ENCODE measurements at regions not wholly inside any gene's neighbourhood (a gene's known extent, or its start where the extent isn't known, plus 50 kb on each side); places are given as distances from the start of the nearest gene placed in this dataset.

GRCh38 chr13:110063490-110064421, 243.2 kb downstream of the COL4A1 start:
- TF ChIP-seq CTCF (IDR thresholded peaks at IDR 0.05) = no peak
- no peak overlapping the region for H3K4me3 Mint-ChIP-seq (ENCODE audit: unreplicated experiment)
- no peaks in the 10 kb centered on the region for H3K36me3 Mint-ChIP-seq (ENCODE audit: low read depth)
- H3K27me3 Mint-ChIP-seq (ENCODE audit: low read depth) = no peaks in the 10 kb centered on the region
- H3K4me1 Mint-ChIP-seq (ENCODE audit: low read depth) = no peaks in the 10 kb centered on the region
- no peak overlapping the region for H3K27ac Mint-ChIP-seq (ENCODE audit: unreplicated experiment)
- no peaks in the 10 kb centered on the region for H3K9me3 Mint-ChIP-seq (ENCODE audit: low read depth)
- DNase-seq (ENCODE audit: low spot score) = no peak

GRCh38 chr13:110062777-110063442, 244.0 kb downstream of the COL4A1 start:
- Mint-ChIP-seq H3K27me3 (ENCODE audit: low read depth) (no peaks in the 10 kb centered on the region), H3K36me3 (ENCODE audit: low read depth) (no peaks in the 10 kb centered on the region), H3K9me3 (ENCODE audit: low read depth) (no peaks in the 10 kb centered on the region), H3K27ac (ENCODE audit: unreplicated experiment) (no peak overlapping the region), H3K4me1 (ENCODE audit: low read depth) (no peaks in the 10 kb centered on the region), H3K4me3 (ENCODE audit: unreplicated experiment) (no peak overlapping the region)
- TF ChIP-seq CTCF (IDR thresholded peaks at IDR 0.05) = no peak
- DNase-seq (ENCODE audit: low spot score) = no peak

- Mint-ChIP-seq H3K36me3 (ENCODE audit: low read depth) (no peaks in the 10 kb centered on the region), H3K4me1 (ENCODE audit: low read depth) (no peaks in the 10 kb centered on the region), H3K9me3 (ENCODE audit: low read depth) (no peaks in the 10 kb centered on the region), H3K4me3 (ENCODE audit: unreplicated experiment) (no peak overlapping the region), H3K27ac (ENCODE audit: unreplicated experiment) (no peak overlapping the region), H3K27me3 (ENCODE audit: low read depth) (no peaks in the 10 kb centered on the region)
- no peak for DNase-seq (ENCODE audit: low spot score)
- no peak for TF ChIP-seq CTCF (IDR thresholded peaks at IDR 0.05)
These were observed 244.7 kb downstream of the COL4A1 start for GRCh38 chr13:110062077-110062776.

GRCh38 chr13:110061270-110061669, 245.7 kb downstream of the COL4A1 start:
- Mint-ChIP-seq H3K27ac (ENCODE audit: unreplicated experiment) (no peak overlapping the region), H3K36me3 (ENCODE audit: low read depth) (no peaks in the 10 kb centered on the region), H3K4me1 (ENCODE audit: low read depth) (peaks cover 3% of the 10 kb centered on the region), H3K4me3 (ENCODE audit: unreplicated experiment) (no peak overlapping the region), H3K9me3 (ENCODE audit: low read depth) (no peaks in the 10 kb centered on the region), H3K27me3 (ENCODE audit: low read depth) (no peaks in the 10 kb centered on the region)
- no peak for TF ChIP-seq CTCF (IDR thresholded peaks at IDR 0.05)
- no peak for DNase-seq (ENCODE audit: low spot score)

GRCh38 chr13:110057052-110057451, 249.9 kb downstream of the COL4A1 start:
- Mint-ChIP-seq H3K36me3 (ENCODE audit: low read depth) (no peaks in the 10 kb centered on the region), H3K4me3 (ENCODE audit: unreplicated experiment) (no peak overlapping the region), H3K27me3 (ENCODE audit: low read depth) (peaks cover 3% of the 10 kb centered on the region), H3K27ac (ENCODE audit: unreplicated experiment) (no peak overlapping the region), H3K9me3 (ENCODE audit: low read depth) (no peaks in the 10 kb centered on the region), H3K4me1 (ENCODE audit: low read depth) (peaks cover 4% of the 10 kb centered on the region)
- DNase-seq (ENCODE audit: low spot score) = no peak
- no peak for TF ChIP-seq CTCF (IDR thresholded peaks at IDR 0.05)

Data from chondrocyte (in vitro differentiated cells).